K562 (cell line): ENCODE measurements at regions not wholly inside any gene's neighbourhood (a gene's known extent, or its start where the extent isn't known, plus 50 kb on each side); places are given as distances from the start of the nearest gene placed in this dataset.

ENCODE experiments used
- JUNB ChIP-seq: fragments of 450-650 bp; formaldehyde crosslinking; conservative IDR thresholded peaks from 2 replicates; pipeline ENCODE4 v1.4.0; 2020; ENCODE audit warnings: mild to moderate bottlenecking
- TBL1XR1 ChIP-seq, 2 experiments: IDR thresholded peaks; 2 replicates each; pipeline ENCODE4 v1.6.1; 2012; ENCODE audit warnings: improper control_type of control experiment in 2 of 2, low read length in 2 of 2, mild to moderate bottlenecking in 1 of 2
- TF ChIP-seq, protein P1 (sequence below): IDR thresholded peaks from 2 replicates; pipeline ENCODE4 v1.6.1; 2016; ENCODE audit warnings: missing genetic modification characterization, missing compliant biosample characterization

DNA sequence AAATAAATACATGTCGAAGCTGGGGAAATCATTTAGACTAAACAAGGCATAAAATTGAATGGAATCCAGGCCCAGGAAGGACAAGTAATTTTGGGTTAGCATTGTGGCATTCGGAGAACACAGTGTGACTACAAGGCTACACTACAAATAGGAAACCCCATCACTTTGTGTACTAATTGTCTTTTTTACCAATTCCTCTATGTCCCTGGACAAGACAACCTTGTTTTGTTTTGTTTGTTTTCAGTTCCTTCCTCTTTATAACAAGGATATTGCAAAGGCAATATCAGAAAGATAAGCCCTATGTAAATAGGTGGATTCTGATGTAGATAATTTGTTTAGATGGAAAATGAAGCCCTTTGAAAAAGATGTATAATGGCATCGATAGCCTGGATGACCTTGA, 215.9 kb upstream of the MKLN1 start:
- TF ChIP-seq JUNB (CRISPR knock-in tag) (no peak), TBL1XR1 (IDR thresholded peaks at IDR 0.05; ENCODE audit: low read length in 2 of 2) (no peak)
- TF ChIP-seq, protein P1, sequence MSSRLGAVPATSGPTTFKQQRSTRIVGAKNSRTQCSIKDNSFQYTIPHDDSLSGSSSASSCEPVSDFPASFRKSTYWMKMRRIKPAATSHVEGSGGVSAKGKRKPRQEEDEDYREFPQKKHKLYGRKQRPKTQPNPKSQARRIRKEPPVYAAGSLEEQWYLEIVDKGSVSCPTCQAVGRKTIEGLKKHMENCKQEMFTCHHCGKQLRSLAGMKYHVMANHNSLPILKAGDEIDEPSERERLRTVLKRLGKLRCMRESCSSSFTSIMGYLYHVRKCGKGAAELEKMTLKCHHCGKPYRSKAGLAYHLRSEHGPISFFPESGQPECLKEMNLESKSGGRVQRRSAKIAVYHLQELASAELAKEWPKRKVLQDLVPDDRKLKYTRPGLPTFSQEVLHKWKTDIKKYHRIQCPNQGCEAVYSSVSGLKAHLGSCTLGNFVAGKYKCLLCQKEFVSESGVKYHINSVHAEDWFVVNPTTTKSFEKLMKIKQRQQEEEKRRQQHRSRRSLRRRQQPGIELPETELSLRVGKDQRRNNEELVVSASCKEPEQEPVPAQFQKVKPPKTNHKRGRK (tag) = no peak
